T-helper 22 cell (primary cell): ENCODE measurements at regions not wholly inside any gene's neighbourhood (a gene's known extent, or its start where the extent isn't known, plus 50 kb on each side); places are given as distances from the start of the nearest gene placed in this dataset.
"Not testable (repeated sequence)": the region's sequence is repeated elsewhere in the genome, so short reads cannot be mapped to it uniquely, and the experiment has no call there.

Experiments
- DNase-seq: peaks from one replicate; pipeline ENCODE4 v3.0.0-alpha.2; 2020; ENCODE audit warnings: low read depth

DNA sequence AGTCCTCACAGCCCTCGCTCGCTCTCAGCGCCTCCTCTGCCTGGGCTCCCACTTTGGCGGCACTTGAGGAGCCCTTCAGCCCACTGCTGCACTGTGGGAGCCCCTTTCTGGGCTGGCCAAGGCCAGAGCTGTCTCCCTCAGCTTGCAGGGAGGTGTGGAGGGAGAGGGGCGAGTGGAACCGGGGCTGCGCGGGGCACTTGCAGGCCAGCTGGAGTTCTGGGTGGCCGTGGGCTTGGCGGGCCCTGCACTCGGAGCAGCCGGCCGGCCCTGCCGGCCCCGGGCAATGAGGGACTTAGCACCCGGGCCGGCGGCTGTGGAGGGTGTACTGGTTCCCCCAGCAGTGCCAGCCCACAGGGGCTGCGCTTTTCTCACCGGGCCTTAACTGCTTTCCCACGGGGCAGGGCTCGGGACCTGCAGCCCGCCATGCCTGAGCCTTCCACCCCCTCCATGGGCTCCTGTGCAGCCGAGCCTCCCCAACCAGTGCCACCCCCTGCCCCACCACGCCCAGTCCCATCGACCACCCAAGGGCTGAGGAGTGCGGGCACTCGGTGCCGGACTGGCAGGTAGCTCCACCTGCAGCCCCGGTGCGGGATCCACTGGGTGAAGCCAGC lies 584.1 kb upstream of the KLF12 start:
- DNase-seq, result not testable (repeated sequence)

DNA sequence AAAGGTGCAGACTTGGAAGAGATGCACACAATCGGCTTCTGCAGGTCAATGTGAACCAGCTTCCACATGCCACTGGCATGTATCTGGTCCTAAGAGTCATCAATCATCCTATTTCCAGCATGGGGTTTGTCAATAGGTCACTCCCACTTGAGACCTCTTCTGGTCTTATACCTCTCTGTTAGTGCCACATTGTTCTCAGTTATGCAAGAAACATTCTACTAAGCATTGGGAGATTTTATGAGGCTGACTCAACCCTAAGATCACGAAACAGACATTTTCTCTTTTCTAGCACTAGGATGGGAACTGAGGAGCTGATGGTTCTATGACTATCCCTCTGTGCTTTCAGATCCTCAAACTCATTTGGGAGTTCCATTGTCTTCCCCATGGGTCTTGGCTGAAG lies 581.5 kb upstream of the KLF12 start:
- DNase-seq, result no peak

DNA sequence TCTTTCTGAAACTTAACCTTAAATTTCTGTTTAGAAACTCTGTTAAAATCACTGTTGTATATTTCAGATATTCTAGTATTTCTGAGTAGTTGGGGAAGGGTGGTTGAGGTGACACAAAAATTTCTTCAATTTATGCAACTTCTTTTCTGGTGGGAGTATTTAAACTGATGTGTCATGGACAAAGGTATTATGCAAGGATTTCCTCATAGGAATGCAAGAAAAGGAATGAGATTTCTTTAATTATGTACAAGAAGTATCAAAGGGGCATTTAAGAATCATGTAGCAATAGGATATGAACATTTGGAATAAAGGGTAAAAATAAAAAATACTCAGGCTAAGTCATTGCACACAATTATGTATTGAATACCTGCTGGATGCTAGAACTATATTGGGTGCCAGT lies 575.8 kb upstream of the KLF12 start:
- no peak for DNase-seq

DNA sequence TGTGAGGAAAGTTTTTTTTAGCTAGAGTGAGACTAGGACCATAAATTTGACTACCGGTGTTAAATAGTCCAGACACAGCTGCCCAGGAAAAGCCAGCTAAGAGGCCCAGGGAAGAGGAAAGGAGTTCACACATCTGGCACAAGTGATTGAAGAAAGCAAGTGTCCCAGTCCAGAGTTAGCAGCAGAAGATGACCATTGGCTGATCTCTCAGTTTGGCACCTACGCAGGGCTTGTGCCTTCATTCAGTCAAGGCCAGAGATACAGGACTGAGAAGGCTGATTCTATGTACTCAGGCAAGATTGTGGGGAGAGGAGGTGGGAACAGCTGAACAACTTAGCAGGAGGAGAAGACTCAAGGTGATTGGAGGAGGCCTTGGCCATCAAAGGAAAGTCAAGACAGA lies 575.0 kb upstream of the KLF12 start:
- DNase-seq, result no peak

GRCh38 chr13:74708629-74709028 lies 574.4 kb upstream of the KLF12 start:
- no peak for DNase-seq

GRCh38 chr13:74707291-74707690 lies 573.1 kb upstream of the KLF12 start:
- no peak for DNase-seq

DNA sequence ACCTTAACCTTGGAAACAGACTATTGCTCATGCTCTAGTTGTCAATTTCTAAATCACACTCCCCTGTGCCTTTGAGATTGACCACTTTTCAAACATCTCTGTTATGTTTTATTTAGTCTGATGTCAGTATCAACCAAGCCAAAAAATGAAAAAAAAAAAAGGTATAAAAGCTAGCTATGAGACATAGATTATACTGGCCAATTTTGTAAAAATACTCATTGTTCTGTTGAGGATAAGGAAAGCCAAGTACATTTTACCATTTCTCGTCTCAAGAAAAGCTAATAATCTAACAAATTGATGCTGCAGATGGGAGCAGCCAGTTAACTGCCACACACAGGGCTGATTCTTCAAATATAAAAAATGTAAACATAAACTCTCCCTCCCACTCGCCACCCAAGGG lies 572.6 kb upstream of the KLF12 start:
- no peak for DNase-seq

DNA sequence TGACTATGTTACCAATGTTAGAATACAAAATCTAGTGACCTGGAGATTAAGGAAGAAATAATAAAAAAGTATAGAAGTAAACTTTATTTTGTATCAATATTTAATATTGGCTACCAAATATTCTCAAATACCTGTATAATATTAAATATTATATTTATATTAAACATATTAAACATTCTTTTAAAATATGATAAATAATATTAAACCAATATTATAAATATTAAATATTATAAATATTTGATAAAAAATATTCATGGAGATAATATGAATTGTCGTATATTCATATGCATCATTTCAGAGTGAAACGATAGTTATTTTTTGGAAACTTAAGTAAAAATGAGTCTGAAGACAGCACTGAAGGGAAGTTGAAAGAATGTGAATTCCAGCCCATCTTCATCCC lies 571.2 kb upstream of the KLF12 start:
- DNase-seq, result no peak

GRCh38 chr13:74703855-74704387 lies 569.7 kb upstream of the KLF12 start:
- DNase-seq, result no peak

DNA sequence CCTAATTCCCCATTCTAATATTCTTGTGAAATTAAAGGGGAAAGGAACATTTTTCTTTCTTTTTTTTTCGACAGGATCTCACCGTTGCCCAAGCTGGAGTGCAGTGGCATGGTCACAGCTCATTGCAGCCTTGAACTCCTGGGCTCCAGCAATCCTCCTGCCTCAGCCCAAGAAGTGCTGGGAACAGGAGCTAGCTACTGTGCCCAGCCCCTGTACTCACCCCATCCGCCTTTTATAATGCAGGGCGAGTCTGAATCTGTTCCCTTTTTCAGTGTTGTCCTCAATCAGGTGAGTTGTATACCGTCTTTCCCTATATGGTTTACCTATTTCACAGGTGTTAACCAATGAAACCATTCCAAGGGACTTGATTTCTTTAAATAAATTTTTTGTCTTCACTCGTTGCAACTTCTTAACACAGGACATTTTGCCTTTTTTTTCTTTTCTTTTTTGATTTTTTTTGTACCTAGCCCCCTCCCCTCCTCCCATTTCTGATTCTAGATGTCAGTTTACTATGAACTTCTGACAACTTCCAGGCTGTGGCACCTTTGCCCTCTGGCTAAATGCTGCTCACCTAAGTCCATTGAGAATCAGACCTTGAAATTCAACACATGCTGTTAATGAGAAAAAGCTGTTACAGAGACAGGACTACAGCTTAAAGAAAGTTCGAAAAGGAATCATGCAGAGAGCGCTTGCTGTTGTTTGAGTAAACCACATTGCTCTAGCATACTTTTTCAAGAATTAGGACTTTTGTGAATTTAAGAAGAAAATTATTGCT lies 562.1 kb upstream of the KLF12 start:
- DNase-seq, result no peak

- DNase-seq, result no peak
These were observed 561.0 kb upstream of the KLF12 start for GRCh38 chr13:74695021-74695800.

GRCh38 chr13:74687442-74688182 lies 553.4 kb upstream of the KLF12 start:
- no peak for DNase-seq

- DNase-seq, result no peak
These were observed 549.2 kb upstream of the KLF12 start for GRCh38 chr13:74683411-74683810.

DNA sequence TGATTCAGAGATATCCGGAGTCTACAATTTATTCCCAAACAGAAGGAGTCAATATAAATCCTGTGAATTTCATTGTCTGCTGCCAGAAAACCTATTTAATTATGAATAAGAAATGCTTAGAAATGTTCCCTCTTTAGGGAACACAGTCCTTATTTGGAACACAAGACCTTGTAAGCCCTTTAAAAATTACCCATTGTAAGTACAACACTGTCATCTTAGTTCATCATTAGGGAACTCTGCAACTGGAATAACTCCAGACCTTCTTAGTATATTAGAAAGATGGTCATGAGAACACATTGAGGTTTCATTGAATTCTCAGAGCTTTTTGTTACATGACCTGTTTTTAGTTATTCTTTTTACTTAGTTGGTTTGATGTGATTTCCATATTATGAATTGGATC lies 548.5 kb upstream of the KLF12 start:
- DNase-seq, result no peak

DNA sequence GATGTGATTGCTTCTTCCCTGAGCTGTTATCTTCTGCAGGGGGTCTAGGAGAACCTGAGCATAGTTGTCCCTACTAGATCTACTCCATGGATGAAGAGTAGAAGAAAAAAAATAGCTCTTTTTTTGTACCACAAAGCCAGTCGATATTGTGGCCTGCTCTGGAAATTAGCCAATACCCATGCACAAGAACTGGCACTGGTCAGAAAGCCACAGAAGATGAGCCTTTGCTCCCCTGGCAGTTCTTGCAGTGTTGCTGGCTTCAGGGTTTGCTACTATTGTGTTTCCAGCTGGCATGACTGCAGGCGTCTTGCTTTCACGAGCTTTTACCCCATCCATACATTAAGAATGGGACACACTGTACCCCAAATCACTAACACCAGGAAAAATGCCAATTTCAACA lies 547.7 kb upstream of the KLF12 start:
- DNase-seq, result no peak

GRCh38 chr13:74678308-74678965 lies 544.2 kb upstream of the KLF12 start:
- no peak for DNase-seq

DNA sequence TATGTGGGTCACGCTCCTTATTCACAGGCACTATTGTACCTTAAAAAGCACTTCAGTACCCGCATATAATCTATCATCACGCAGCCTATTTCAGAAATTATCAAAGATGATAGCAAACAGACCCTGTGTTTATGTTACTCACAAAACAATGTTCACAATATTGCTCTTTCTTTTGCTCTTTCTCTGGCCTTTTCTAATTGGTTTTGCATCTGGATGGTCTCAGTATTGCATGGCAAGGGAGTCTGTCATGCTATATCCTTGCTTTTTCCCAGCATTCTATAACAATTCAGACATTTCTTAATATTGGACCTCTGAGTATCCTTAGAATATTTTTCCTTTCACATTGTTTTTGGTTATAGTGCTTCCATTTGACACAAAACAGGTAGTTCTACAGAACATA lies 541.8 kb upstream of the KLF12 start:
- DNase-seq, result no peak

- DNase-seq, result no peak
These were observed 541.0 kb upstream of the KLF12 start for GRCh38 chr13:74675182-74675581.

DNA sequence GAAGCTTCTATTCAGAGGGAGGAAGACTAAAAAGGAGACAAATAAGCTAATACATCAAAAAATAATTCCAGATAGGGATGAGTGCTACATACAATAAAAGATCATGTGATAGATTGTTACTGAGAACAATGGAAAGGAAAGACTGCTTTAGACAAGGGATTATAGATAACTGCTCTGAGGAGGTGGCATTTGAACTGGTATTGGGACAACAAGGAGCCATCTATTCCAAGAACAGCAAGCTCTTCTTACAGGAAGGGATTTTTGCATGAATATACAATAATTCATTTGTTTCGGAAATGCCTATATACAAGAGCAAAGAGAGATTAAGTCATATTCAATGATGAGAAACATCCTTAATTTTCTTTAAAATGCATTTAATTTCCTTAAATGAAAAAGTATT lies 540.5 kb upstream of the KLF12 start:
- DNase-seq, result no peak

DNA sequence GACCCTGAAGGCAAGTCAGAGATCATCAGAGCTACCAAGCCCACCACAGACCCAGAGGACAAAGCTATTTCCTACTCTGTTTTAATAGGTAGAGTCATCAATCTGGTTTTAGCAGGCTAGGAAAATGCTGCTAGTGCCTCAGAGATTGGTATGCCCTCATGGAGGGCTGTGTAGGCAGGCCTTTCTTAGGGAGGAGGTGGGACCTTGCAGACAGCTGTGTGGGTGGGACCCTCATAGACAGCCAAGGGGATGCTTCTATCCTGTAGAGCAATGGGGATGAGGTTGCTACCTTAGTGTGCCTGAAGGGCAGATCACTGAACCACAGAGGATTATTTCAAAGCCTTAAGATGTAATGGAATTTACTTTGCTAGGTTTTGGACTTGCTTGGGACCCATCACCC lies 534.9 kb upstream of the KLF12 start:
- DNase-seq, result no peak

GRCh38 chr13:74667656-74668203 lies 533.5 kb upstream of the KLF12 start:
- no peak for DNase-seq
